ENCODE measurements at regions not wholly inside any gene's neighbourhood (a gene's known extent, or its start where the extent isn't known, plus 50 kb on each side); places are given as distances from the start of the nearest gene placed in this dataset.
"Not testable (repeated sequence)": the region's sequence is repeated elsewhere in the genome, so short reads cannot be mapped to it uniquely, and the experiment has no call there.

GRCh38 chr18:38563396-38563980 lies 997.9 kb upstream of the CELF4 start:
- no peak for DNase-seq

- DNase-seq = no peak
These were observed 991.4 kb upstream of the CELF4 start for GRCh38 chr18:38557006-38557405.

GRCh38 chr18:38552732-38553321 lies 987.2 kb upstream of the CELF4 start:
- DNase-seq = no peak

- DNase-seq = no peak
These were observed 986.3 kb upstream of the CELF4 start for GRCh38 chr18:38551881-38552280.

GRCh38 chr18:38545071-38545470 lies 979.5 kb upstream of the CELF4 start:
- DNase-seq = no peak

GRCh38 chr18:38539856-38540255 lies 974.3 kb upstream of the CELF4 start:
- DNase-seq = no peak

GRCh38 chr18:38539371-38539770 lies 973.8 kb upstream of the CELF4 start:
- DNase-seq = no peak

- no peak for DNase-seq
These were observed 968.5 kb upstream of the CELF4 start for GRCh38 chr18:38534073-38534472.

- no peak for DNase-seq
These were observed 961.3 kb upstream of the CELF4 start for GRCh38 chr18:38526922-38527321.

GRCh38 chr18:38525039-38525438 lies 959.4 kb upstream of the CELF4 start:
- no peak for DNase-seq

- no peak for DNase-seq
These were observed 955.2 kb upstream of the CELF4 start for GRCh38 chr18:38520786-38521185.

GRCh38 chr18:38502539-38502938 lies 936.9 kb upstream of the CELF4 start:
- no peak for DNase-seq

- no peak for DNase-seq
These were observed 931.7 kb upstream of the CELF4 start for GRCh38 chr18:38497266-38497665.

GRCh38 chr18:38496222-38496793 lies 930.7 kb upstream of the CELF4 start:
- DNase-seq = no peak

GRCh38 chr18:38494065-38494464 lies 928.5 kb upstream of the CELF4 start:
- no peak for DNase-seq

- no peak for DNase-seq
These were observed 925.6 kb upstream of the CELF4 start for GRCh38 chr18:38491195-38491594.

- DNase-seq = not testable (repeated sequence)
These were observed 924.1 kb upstream of the CELF4 start for GRCh38 chr18:38489721-38490120.

GRCh38 chr18:38487521-38487920 lies 921.9 kb upstream of the CELF4 start:
- DNase-seq = no peak

GRCh38 chr18:38483326-38483725 lies 917.7 kb upstream of the CELF4 start:
- no peak for DNase-seq

- no peak for DNase-seq
These were observed 916.0 kb upstream of the CELF4 start for GRCh38 chr18:38481576-38481975.

- DNase-seq = no peak
These were observed 910.1 kb upstream of the CELF4 start for GRCh38 chr18:38475686-38476085.

- DNase-seq = no peak
These were observed 907.9 kb upstream of the CELF4 start for GRCh38 chr18:38473535-38473934.

GRCh38 chr18:38470421-38470820 lies 904.8 kb upstream of the CELF4 start:
- DNase-seq = no peak

GRCh38 chr18:38466426-38466825 lies 900.8 kb upstream of the CELF4 start:
- no peak for DNase-seq

GRCh38 chr18:38464024-38464423 lies 898.4 kb upstream of the CELF4 start:
- no peak for DNase-seq
